ENCODE measurements at regions not wholly inside any gene's neighbourhood (a gene's known extent, or its start where the extent isn't known, plus 50 kb on each side); places are given as distances from the start of the nearest gene placed in this dataset.

- DNase-seq (ENCODE audit: low read depth), result no peak
These were observed 149.9 kb downstream of the ASB1 start for GRCh38 chr2:238576674-238577073.

GRCh38 chr2:238578256-238578655, 151.5 kb downstream of the ASB1 start:
- no peak for DNase-seq (ENCODE audit: low read depth)

- no peak for DNase-seq (ENCODE audit: low read depth)
These were observed 153.8 kb downstream of the ASB1 start for GRCh38 chr2:238580486-238580885.

- DNase-seq (ENCODE audit: low read depth), result no peak
These were observed 154.4 kb downstream of the ASB1 start for GRCh38 chr2:238581126-238581525.

GRCh38 chr2:238582159-238582558, 155.4 kb downstream of the ASB1 start:
- peak; percentile 72 for DNase-seq (ENCODE audit: low read depth)

DNA sequence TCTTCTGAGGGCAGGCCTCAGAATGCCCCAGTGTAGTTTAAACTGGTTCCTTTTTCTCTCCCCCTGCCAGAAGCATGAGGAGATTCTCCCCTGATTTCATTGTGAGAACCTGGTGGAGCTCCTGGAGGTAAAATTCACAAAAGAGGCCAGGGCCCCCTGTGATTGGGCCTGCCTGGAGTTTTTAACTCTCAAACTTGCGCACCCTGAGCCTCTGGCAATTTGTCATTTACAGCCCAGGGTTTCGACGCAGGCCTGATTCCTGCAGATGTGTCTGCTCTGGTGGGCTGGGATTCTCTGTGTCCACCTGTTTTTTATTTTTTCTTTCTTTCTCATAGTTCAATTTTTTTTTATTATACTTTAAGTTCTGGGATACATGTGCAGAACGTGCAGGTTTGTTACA, 157.9 kb downstream of the ASB1 start:
- DNase-seq (ENCODE audit: low read depth), result no peak

DNA sequence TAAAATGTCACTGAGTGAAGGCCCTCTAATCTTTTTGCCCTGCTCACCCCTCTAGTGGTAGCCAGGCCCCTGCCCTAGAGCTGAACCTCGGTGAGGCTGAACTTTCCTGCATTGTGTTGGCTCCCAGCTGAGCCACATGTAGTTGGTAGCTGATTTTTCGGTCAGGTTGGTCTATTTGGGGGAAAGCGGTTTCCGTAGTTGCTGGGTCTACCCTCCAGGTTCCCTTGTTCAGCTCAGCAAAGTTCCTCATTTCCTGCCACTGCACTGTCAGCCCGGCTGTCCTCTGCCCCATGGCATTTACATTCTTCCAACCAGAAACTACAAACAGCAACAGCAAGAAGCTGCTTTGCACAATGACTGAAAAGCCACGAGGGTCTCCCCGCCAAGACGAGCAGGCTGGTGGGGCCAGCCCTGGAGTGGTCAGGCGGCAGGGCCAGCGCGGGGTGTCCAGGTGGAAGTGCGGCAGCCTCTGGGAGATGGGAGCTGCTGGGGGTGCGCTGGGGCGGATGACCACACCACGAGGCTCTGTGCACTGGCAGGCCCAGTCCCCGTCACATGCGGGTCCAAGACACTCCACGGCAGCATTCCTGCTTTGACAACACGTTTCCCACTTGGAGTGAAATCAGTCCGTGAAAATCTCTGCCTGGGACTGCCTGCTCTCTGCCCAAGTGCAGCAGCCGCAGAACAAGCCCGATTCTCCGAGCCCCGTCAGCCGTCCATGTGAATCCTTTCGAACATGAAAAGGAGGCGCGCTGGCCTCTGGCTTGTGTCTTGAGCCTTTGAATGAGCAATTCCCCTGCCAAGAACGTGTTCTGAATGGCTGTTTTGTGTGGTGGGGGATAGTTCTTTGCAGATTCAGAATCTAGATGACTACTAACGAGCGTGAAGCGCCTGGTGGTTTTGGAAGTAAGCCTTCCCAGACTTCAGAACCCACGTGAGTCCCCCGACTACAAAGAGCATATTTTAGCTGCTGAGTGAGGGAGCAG, 159.4 kb downstream of the ASB1 start:
- no peak for DNase-seq (ENCODE audit: low read depth)

DNA sequence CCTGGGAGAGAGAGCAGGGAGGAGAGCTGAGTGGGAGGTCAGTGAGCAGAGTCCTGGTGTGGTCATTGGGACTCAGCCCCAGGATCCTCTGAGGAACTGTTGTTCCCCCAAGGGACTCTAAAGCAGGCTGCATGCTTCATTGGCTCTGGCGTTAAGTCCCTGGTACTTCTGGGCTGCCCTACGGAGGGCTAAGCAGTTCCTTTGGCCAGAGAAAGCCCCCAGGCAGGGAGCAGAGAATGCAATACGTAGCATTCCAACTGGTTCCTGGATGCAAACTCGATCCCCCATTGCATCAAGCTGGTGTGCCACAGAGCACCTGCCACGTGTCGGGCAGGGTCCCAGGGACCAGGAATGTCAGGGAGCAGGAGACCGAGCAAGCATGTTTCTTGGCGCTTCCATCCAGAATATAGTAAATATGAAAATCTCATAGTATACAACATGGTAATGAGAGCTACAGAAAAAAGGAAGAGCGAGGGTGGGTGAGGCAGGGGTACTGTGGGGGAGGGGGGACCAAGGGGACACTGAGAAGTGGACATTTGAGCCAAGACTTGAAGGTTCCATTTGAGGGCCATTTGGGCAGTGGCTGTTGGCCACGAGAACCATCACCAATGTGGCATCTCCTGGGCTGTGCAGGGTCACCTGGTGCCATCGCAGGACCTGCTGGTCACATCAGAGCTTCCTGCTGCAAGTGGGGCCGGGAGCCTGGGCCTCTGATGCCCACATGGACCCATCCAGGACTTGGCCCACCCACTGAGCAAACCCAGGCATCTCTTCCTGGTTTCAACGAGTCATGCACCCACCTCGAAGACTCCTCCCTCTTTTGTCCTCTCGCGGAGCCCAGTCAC, 160.4 kb downstream of the ASB1 start:
- DNase-seq (ENCODE audit: low read depth), result no peak

DNA sequence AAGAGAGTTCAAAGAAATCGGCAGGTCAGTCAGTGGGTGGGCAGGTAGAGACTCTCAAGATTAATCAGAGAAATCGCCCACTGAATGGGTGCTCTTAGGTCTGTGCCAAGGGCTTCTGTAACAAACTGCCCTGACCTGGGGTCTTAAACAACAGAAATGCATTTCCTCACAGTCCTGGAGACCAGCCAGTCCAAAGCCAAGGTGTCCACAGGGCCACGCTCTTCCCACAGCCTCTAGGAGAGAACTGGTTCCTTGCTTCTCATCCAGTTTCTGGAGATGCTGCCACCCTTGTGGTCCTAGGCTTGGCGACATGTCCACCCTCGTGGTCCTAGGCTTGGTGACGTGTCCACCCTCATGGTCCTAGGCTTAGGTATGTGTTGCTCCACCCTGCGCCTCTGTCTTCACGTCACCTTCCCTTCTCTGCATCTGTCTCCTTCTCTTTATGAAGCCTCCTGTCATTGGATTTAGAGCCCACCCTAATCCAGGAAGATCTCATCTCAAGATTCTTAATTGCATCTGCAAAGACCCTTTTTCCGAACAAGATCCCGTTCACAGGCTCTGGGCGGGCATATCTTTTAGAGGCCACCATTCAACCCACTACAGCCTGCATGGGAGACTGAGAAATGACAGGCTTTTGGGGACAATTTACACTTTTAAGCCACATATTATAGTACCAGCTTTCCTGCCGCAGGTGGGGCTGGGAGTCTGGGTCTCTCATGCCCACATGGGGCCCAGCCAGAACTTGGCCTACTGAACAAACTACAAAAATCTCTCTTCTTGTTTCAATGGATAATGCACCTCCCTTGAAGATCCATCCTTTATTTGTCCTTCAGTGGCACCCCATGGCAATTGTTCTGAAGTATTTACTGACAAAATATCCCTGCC, 161.3 kb downstream of the ASB1 start:
- DNase-seq (ENCODE audit: low read depth), result no peak

DNA sequence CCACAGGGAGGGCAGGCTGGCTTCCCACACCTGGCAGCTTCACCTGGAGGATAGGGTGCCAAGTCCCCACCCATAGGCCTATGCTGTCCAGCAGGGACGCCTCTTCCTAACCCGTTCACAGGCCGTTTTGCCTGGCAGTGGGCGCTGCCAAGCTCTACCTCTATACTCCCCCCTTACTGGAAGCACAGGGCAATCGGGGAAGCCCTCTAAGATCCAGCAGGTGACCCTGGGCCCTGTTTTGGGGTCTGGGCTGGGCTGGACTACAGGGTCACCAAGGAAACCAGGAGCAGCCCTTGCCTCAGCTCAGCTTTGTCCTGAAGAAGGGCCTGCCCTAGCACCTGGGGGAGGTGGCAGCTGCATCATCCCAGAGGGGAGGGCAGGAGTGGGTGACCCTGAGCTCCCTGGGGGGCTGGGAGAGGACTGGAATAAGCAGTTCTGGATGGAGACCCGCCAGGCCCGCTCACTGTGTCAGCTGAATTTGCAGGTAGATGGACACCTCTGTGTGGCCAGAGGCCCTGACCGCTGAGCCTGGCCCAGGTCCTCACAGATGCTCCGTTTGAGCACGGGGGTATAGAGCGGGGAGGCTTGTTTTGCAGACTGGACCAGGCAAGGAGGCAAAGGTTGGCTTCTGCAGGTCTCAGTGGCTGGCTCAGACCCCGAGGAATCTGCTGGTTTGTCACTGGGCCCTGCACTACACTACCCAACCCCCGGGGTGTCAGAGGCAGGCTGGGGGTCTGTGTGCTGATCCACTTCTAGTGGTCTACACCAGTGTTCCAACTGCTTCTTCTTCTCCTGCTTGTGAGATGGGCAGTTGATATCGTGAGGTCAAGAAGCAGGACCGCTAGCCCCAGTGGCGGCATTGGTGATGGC, 163.1 kb downstream of the ASB1 start:
- no peak for DNase-seq (ENCODE audit: low read depth)

DNA sequence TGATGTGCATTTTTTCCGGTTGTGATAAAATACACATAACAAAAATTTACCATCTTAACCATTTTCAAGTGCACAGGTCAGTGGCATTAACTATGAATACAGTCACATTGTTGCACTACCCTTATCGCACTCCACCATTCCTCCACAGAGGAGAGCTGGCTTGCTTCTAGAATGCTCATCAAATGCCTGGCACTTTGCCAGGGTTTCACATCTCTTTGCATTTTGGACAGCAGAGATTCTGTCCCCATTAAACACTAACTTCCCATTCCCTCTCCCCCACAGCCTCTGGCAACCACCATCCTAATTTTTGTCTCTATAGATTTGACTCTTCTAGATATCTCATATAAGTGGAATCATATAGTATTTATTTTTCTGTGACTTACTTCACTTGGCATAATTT, 165.0 kb downstream of the ASB1 start:
- no peak for DNase-seq (ENCODE audit: low read depth)

GRCh38 chr2:238593236-238593635, 166.5 kb downstream of the ASB1 start:
- no peak for DNase-seq (ENCODE audit: low read depth)

- no peak for DNase-seq (ENCODE audit: low read depth)
These were observed 167.0 kb downstream of the ASB1 start for GRCh38 chr2:238593678-238594077.

DNA sequence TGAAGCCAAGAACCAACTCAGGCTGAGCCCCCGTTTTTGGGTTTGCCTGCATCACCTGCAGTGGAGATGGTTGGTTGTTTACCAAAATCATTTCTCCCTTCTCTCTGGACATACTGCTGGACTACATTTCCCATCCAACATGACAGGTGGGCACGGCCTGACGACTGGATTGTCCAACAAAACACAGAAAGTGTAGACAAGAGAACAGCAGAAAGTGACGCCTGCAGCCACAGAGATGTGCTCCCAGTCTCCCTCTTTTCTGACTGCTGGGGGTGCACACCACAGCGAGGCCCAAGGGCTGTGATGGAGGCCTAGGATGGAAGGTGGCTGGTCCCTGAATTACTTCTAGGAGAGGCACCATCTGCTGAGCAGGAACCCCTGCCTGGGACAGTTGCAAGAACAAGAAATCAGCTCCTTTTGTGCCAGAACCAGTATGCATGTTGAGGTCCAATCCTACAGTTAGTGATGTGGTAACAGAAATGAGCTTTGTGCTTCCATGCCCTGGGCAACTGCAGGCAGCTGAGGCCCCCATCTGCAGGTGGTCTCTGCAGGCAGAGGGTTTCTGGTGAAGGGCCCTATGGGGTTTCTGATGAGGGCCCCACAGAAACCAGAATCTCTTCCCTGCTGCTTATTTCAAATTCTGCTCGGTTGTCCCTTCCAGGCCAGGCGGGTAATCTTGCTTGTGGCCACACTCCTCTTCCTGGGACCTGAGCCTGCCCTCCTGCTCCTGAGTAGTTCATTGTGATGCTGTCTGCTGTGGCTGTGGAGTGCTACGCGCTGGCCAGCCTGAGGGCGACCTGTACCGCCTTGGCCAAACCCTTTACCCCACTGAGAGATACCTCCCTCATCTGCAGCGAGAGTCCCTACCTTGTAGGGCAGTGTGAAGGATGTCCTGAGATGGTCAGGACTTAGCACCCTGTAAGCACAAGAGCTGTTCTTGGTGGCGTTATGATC, 168.3 kb downstream of the ASB1 start:
- no peak for DNase-seq (ENCODE audit: low read depth)

- no peak for DNase-seq (ENCODE audit: low read depth)
These were observed 169.2 kb downstream of the ASB1 start for GRCh38 chr2:238595750-238596570.

- peak; percentile 91 for DNase-seq (ENCODE audit: low read depth)
These were observed 170.1 kb downstream of the ASB1 start for GRCh38 chr2:238596571-238597551.

Measured in myocyte (in vitro differentiated cells).